ENCODE measurements at regions not wholly inside any gene's neighbourhood (a gene's known extent, or its start where the extent isn't known, plus 50 kb on each side); places are given as distances from the start of the nearest gene placed in this dataset.
A peak's percentile ranks its signal among the peaks of the same experiment; 100 is the strongest.

DNA sequence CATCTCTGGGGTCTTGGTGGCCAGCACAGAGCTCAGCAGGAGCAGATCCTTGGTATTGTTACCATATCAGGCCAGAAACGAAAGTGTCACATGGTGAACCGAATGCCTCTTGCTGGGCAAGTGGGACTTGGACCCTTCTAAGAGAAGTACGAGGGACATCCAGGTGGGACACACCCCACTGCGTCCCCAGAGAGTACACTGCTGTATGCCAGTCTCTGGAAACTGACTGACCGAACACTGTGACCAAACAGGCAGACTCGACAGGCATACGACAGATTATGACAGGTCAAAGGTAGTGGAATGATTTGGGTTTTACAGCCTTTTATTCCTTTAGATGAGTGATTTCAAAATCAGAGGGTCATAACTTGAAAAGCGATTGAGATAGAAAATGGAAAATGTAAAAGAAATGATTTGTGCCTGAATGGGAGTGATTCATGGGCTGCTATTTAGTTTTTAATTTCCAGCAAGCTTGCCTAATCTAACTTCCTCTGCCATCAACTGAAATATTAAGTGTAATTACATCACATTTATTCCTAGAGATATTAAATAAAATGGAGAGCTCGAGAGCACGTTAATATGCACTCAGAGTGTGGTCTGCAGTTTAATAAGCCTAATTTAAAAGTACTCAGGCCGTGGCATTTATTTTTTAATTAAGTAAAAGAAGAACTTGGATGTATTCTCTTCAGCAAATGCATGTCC, 63.4 kb upstream of the CTXND1 start:
- BruUV-seq (replicated peaks): no TSS peak
- POLR2A ChIA-PET (ENCODE audit: low non-redundant PET): no interaction called here
- no peaks in the 10 kb centered on the region for H3K4me1 ChIP-seq (ENCODE audit: insufficient read depth, low read length, poor library complexity, severe bottlenecking)
- CTCF ChIA-PET: no interaction called here
- peaks cover 10% of the 10 kb centered on the region for H3K27me3 ChIP-seq (replicated peaks; ENCODE audit: insufficient read depth, low read depth, low read length, poor library complexity)
- DNase-seq (ENCODE audit: low spot score): no peak
- no peak for TF ChIP-seq EZH2 (IDR thresholded peaks at IDR 0.05; ENCODE audit: borderline replicate concordance, low read depth, low read length, poor library complexity, severe bottlenecking)
- TF ChIP-seq, protein P1, sequence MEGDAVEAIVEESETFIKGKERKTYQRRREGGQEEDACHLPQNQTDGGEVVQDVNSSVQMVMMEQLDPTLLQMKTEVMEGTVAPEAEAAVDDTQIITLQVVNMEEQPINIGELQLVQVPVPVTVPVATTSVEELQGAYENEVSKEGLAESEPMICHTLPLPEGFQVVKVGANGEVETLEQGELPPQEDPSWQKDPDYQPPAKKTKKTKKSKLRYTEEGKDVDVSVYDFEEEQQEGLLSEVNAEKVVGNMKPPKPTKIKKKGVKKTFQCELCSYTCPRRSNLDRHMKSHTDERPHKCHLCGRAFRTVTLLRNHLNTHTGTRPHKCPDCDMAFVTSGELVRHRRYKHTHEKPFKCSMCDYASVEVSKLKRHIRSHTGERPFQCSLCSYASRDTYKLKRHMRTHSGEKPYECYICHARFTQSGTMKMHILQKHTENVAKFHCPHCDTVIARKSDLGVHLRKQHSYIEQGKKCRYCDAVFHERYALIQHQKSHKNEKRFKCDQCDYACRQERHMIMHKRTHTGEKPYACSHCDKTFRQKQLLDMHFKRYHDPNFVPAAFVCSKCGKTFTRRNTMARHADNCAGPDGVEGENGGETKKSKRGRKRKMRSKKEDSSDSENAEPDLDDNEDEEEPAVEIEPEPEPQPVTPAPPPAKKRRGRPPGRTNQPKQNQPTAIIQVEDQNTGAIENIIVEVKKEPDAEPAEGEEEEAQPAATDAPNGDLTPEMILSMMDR (conservative IDR thresholded peaks at IDR 0.05; ENCODE audit: low read depth, low read length): no peak
- H3K9me3 ChIP-seq (ENCODE audit: low read depth, low read length, poor library complexity, severe bottlenecking): no peaks in the 10 kb centered on the region
- no peak overlapping the region for H3K27ac ChIP-seq (ENCODE audit: low read depth, low read length, poor library complexity, severe bottlenecking)
- no peaks in the 10 kb centered on the region for H3K36me3 ChIP-seq (ENCODE audit: insufficient read depth, low read length, poor library complexity, severe bottlenecking)
- intact Hi-C loops (cut with micrococcal nuclease; ENCODE audit: unreplicated experiment): no loop called here
- H3K4me3 ChIP-seq (ENCODE audit: low read depth, low read length, poor library complexity, severe bottlenecking): no peak overlapping the region

DNA sequence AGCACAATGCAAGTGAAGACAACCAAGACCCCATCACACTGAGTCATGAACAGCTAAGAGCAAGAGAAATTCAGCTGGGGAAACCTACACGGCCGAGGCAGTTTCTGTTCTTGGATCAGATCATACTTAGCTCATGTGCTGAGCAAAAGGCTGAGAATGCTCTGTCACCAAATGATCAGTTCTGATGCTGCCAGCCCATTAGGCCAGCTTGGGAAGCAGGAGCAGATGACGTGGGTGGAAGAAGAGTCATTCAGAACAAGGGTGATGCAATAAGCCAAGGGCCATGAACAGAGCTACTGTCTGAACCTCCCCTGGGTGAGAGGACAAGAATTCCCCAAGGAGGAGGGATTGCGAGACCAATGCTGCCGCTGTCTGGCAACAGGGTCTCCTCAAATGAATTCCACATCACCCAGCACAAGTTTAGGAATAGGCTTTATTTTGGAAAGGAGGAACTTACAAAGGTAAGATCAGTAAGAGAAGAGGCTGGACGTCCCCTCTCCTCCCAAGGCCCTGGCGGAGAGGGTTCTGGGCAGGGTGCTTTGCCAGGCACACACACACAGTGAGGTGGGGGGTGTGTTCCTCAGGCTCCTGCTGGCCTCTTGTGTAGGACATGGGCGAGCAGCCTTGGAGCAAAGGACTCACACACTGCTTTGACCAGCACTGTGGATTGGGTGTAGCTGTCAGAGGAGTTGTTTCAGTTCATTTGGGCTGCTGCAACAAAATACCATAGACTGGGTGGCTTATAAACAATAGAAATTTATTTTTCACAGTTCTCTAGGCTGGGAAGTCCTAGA, 65.6 kb upstream of the CTXND1 start:
- H3K27ac ChIP-seq (ENCODE audit: low read depth, low read length, poor library complexity, severe bottlenecking): no peak overlapping the region
- H3K9me3 ChIP-seq (ENCODE audit: low read depth, low read length, poor library complexity, severe bottlenecking): no peaks in the 10 kb centered on the region
- DNase-seq (ENCODE audit: low spot score): peak; percentile 6
- CTCF ChIA-PET: no interaction called here
- POLR2A ChIA-PET (ENCODE audit: low non-redundant PET): no interaction called here
- intact Hi-C loops (cut with micrococcal nuclease; ENCODE audit: unreplicated experiment): no loop called here
- no TSS peak for BruUV-seq (replicated peaks)
- H3K27me3 ChIP-seq (replicated peaks; ENCODE audit: insufficient read depth, low read depth, low read length, poor library complexity): peaks cover 10% of the 10 kb centered on the region
- no peak overlapping the region for H3K4me3 ChIP-seq (ENCODE audit: low read depth, low read length, poor library complexity, severe bottlenecking)
- no peaks in the 10 kb centered on the region for H3K4me1 ChIP-seq (ENCODE audit: insufficient read depth, low read length, poor library complexity, severe bottlenecking)
- TF ChIP-seq, protein P1 (conservative IDR thresholded peaks at IDR 0.05; ENCODE audit: low read depth, low read length): no peak
- TF ChIP-seq EZH2 (IDR thresholded peaks at IDR 0.05; ENCODE audit: borderline replicate concordance, low read depth, low read length, poor library complexity, severe bottlenecking): no peak
- no peaks in the 10 kb centered on the region for H3K36me3 ChIP-seq (ENCODE audit: insufficient read depth, low read length, poor library complexity, severe bottlenecking)

DNA sequence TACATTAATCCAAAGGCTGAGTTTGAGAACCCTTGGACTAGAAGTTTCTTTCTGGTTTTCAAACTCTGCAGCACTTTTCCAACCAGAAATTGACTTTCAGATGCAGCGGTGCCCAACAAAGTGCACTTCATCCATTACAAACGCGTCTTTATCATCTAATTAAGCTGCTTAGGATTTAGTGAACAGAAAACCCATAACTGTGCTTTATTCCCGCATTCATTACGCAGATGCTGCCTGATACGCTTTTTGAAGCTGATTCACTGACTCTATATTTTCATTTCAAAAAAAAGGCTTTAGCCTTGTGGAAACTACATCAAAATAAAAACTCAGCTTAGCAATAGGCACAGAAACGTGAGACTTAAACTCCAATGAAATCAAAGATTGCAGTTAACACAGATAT, 69.8 kb upstream of the CTXND1 start:
- no peaks in the 10 kb centered on the region for H3K9me3 ChIP-seq (ENCODE audit: low read depth, low read length, poor library complexity, severe bottlenecking)
- TF ChIP-seq, protein P1 (conservative IDR thresholded peaks at IDR 0.05; ENCODE audit: low read depth, low read length): no peak
- no peak for TF ChIP-seq EZH2 (IDR thresholded peaks at IDR 0.05; ENCODE audit: borderline replicate concordance, low read depth, low read length, poor library complexity, severe bottlenecking)
- no peaks in the 10 kb centered on the region for H3K27me3 ChIP-seq (replicated peaks; ENCODE audit: insufficient read depth, low read depth, low read length, poor library complexity)
- DNase-seq (ENCODE audit: low spot score): no peak
- no TSS peak for BruUV-seq (replicated peaks)
- intact Hi-C loops (cut with micrococcal nuclease; ENCODE audit: unreplicated experiment): no loop called here
- no peaks in the 10 kb centered on the region for H3K4me1 ChIP-seq (ENCODE audit: insufficient read depth, low read length, poor library complexity, severe bottlenecking)
- no peak overlapping the region for H3K4me3 ChIP-seq (ENCODE audit: low read depth, low read length, poor library complexity, severe bottlenecking)
- ChIA-PET CTCF (no interaction called here), POLR2A (ENCODE audit: low non-redundant PET) (no interaction called here)
- no peaks in the 10 kb centered on the region for H3K36me3 ChIP-seq (ENCODE audit: insufficient read depth, low read length, poor library complexity, severe bottlenecking)
- no peak overlapping the region for H3K27ac ChIP-seq (ENCODE audit: low read depth, low read length, poor library complexity, severe bottlenecking)
